GM18870 (cell line): ENCODE measurements at regions not wholly inside any gene's neighbourhood (a gene's known extent, or its start where the extent isn't known, plus 50 kb on each side); places are given as distances from the start of the nearest gene placed in this dataset.

Source experiments
- ATAC-seq: cut with Tn5 transposase; IDR thresholded peaks from one replicate; pipeline ENCODE4 v1.9.1; 2021; ENCODE audit warnings: moderate library complexity; ENCODE audit not compliant: unreplicated experiment

- no peak for ATAC-seq
These were observed 117.9 kb upstream of the PRR20G start for GRCh38 chr3:127405791-127406190.

DNA sequence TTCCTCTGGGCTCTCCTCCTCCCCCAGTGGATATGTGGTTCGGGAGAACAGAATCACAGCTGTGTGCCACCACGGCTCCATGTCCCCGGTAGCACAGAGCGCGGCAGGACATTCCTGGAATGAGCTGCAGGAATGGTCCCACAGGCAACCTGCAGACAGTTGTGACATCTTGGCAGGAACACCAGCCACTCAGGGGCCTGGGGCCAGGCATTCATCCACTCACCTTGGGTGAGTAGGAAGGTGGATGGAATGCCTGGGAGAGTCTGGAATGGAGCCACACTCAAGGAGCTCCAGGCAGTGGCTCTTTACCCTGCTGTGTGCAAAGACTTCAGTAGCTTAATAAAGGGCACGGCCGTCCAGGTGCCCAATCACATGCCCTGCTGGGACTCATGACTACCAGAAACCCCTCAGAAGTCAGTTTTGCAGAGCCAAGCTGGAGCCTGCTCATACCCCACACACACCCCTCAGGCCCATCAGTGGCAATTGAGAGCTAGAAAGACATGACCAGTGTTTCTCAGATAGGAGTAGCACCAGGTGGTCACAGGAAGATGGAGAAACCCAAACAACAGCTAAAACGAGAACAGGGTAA lies 117.3 kb upstream of the PRR20G start:
- no peak for ATAC-seq

DNA sequence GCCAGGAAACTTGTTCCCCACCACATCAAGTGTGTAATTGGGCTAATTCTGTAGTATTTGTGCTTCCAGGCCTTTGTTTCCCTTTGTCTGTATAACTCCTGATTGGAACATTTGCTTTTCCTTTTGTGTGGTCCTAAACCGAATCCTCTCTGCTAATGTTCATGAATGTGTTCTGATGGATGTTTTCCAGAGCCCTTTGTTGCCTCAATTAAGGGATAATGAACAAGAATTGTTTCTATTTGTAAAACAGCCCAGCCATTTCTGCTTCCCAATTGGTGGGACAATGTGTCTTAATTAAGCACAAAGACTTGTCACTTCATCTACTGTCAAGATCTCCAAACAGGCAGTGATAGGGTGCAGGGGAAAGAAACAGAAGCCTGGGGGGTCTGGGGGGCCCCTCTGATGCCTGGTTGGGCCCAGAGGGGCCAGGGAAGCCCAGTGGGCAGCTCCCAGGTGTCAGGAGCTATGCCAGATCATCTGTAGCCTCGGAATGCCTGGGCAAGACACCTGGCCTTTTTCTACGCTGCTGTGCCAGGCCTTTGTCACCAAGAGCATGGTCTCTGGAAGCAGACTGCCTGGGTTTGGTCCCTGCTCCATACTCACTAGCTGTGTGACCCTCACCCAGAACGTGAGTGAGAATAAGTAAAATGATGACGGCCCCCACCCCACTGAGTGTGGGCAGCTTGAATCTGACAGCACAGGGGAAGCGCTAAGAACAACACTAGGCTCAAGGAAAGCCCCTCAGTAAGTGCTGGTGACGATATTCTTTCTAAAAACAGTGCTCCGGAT lies 116.6 kb upstream of the PRR20G start:
- ATAC-seq, result no peak

DNA sequence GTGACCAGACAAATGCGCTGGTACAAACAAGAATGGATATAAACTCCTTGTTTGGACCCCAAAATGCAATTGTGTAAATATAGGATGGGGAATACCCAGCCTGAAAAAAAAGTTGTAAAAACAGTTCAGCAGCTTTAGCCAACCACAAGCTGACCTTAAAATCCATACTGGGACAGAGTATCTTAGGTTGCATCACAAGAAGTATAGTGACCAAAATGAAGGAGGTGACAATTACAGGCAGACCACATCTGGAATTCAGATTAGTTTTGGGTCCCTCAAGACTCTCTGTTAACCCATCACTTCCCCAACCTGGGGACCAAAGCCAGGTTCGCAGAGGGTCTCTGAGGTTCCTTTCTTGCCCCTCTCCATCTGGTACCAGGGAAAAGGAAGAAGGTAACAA lies 115.9 kb upstream of the PRR20G start:
- no peak for ATAC-seq

GRCh38 chr3:127399154-127399553 lies 111.3 kb upstream of the PRR20G start:
- ATAC-seq, result no peak

- ATAC-seq, result no peak
These were observed 108.6 kb upstream of the PRR20G start for GRCh38 chr3:127396473-127396872.

- no peak for ATAC-seq
These were observed 108.0 kb upstream of the PRR20G start for GRCh38 chr3:127395663-127396355.

GRCh38 chr3:127394984-127395662 lies 107.3 kb upstream of the PRR20G start:
- no peak for ATAC-seq

- ATAC-seq, result no peak
These were observed 106.2 kb upstream of the PRR20G start for GRCh38 chr3:127394031-127394430.

DNA sequence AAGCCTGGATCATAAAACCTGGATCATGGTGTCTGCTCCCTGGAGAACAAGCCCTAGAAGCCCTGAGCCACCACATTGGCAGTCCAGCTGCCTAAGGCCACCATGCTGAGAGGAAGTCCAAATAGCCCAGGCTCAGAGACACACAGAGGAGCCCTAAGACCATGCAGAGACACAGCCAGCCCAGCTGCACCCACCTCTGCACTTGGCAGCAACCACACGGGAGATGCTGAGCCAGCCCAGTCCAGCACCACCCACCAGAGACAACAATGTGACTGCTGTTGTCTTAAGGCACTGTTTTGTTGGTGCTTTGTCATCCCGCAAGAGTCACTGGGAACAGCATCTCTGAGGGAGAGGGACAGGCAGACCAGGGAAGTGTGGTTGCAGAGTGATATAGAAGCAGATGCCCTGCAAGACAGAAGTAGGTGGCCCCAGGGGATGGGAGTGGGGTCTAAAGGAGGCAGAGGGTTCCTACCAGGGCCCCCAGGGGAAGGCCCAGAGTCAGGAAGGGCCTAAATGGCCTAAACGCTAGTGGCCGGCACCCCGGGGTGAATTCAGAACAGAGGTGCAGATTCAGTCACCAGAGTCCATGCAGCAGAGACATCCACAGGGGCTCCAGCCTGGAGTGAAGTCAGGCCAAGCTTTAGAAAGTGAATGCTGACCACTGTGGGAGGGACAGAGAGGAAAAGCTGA lies 105.4 kb upstream of the PRR20G start:
- no peak for ATAC-seq

DNA sequence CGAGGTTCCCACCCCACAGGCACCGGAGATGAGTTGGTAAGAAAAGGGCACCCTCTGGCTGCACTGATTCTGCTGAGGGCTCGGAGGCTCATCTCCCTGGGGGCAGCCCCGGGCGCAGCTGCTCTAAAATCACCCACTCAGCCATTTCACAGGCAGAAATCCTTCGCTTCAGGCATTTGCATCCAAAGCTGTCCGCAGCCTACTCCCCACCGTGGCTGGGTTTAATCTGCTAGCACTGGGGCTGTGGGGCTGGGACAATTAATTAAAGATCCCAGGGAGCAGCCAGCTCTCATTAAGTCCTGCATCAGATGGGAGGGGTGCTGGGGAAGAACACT lies 104.3 kb upstream of the PRR20G start:
- no peak for ATAC-seq

- no peak for ATAC-seq
These were observed 103.8 kb upstream of the PRR20G start for GRCh38 chr3:127391436-127392155.

GRCh38 chr3:127390365-127391025 lies 102.6 kb upstream of the PRR20G start:
- no peak for ATAC-seq

DNA sequence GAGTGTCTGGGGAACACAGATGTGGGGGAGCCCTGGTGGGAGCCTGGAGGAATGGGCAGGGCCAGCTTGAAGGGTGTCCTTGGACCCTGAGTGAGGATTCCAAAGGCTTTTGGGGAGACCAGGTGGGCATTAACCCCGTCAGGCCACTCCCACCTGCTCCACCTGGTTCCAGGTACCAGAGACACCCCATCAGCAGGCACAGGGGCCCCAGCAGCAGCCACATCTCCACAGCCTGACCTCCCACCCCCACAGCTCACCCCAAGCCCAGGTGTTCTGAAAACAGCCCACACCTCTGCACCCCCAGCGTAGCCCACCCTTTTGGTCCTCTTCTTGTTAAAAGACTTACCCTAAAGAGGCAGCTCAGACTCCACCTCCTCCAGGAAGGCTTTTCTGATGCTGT lies 102.1 kb upstream of the PRR20G start:
- no peak for ATAC-seq

DNA sequence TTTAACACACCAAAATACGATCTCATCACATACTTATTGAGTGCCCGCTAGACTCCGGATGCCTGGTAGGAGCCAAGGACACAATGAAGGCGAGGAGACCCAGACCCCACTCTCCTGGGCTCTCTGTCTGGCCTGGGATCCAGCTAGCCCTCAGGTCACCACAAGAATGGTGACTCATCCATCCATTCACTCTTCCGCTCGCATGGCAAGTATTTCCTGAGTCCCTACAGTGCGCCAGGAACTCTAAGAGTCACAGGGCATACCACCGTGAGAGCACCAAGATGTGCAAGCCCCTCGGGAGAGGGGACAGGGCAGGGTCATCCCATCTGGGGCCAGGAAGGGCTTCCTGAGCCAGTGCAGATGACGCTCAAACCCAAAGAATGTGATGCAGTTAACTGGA lies 101.6 kb upstream of the PRR20G start:
- ATAC-seq, result no peak

DNA sequence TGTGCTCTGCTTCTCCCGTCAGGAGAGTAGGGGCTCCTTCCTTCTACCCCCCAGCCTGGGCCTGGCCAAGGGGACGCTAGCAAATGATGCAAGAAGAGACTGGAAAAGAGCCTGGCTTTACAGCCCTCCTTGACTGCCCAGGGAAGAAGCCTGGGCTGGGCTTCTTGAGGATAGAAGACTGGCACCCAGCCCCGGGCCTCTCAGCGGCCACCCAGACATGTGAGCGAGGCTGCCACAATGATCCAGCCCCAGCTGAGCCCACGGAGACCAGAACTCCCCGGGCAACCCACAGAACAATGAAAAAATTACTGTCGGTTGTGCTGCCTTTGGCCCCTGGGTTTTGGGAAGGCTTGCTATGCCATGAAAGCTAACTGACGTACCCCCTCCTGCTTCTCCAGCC lies 100.6 kb upstream of the PRR20G start:
- ATAC-seq, result no peak

GRCh38 chr3:127387556-127388153 lies 99.8 kb upstream of the PRR20G start:
- ATAC-seq, result no peak

DNA sequence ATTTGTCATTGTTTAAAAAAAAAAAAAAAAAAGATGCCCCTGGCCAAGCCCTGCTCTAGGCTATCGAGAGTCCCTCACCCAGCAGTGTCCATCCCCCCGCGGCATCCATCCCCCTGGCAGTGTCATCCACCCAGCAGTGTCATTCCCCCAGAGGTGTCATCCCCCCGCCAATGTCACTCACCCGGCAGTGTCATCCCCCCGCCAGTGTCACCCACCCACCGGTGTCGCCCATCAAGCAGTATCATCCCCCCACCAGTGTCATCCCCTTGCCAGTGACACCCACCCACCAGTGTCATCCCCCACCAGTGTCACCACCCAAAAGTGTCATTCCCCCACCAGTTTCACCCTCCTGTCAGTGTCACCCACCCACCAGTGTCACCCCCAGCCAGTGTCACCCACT lies 99.3 kb upstream of the PRR20G start:
- ATAC-seq, result no peak

- ATAC-seq, result no peak
These were observed 98.6 kb upstream of the PRR20G start for GRCh38 chr3:127386490-127386889.

DNA sequence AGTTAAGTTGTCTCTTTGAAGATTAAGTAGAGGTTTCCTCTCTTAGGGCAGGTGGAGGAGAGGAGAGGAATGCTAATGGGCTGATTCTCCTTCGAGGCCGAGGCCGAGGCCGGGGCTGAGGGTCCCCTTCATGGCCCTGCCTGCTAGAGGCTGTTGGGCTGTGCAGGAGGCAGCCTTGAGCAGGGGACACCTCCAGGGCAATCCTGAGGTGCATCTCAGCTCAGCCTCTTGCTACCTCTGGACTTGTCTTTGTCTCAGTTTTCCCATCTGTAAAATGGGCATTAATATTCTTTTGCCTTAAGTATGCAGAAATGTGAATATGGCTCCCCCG lies 97.7 kb upstream of the PRR20G start:
- ATAC-seq, result no peak
